IMR-90 (cell line): ENCODE measurements at regions not wholly inside any gene's neighbourhood (a gene's known extent, or its start where the extent isn't known, plus 50 kb on each side); places are given as distances from the start of the nearest gene placed in this dataset.

Source experiments
- ATAC-seq: fragments of 200-7000 bp; cut with Tn5 transposase; 2 replicates; pipeline ENCODE4 v1.9.1; 2020; ENCODE audit warnings: low read depth, mild to moderate bottlenecking, moderate library complexity
- BruUV-seq: library from RNA; stranded (reverse); fragments of 400-500 nt; replicated peaks from 2 replicates; lab custom pipeline; 2021; lab: Mats Ljungman, UMichigan
- CTCF ChIA-PET: fragments of 300-600 bp; formaldehyde crosslinking; extraction: SDS; loops from one replicate; lab custom pipeline; 2021; ENCODE audit warnings: antibody characterized with exemption; lab: Yijun Ruan, JAX
- POLR2A ChIA-PET: fragments of 300-600 bp; sonication (Branson Sonifier 250); formaldehyde crosslinking; loops from one replicate; lab custom pipeline; 2022; ENCODE audit warnings: antibody characterized with exemption; ENCODE audit not compliant: unreplicated experiment; lab: Charles Lee
- DNase-seq: peaks from one replicate; pipeline ENCODE4 v3.0.0; 2013
- H2AFZ ChIP-seq: replicated peaks from 2 replicates; pipeline ENCODE3; 2013; ENCODE audit warnings: low read length, mild to moderate bottlenecking; ENCODE audit not compliant: poor library complexity
- H2AK5ac ChIP-seq: 2 replicates; pipeline ENCODE4 v1.6.1; 2013; ENCODE audit warnings: low read depth, low read length, inconsistent platforms
- H2AK9ac ChIP-seq: replicated peaks from 2 replicates; pipeline ENCODE3; 2013; ENCODE audit warnings: mild to moderate bottlenecking, low read depth, low read length, moderate library complexity; ENCODE audit not compliant: poor library complexity
- H2BK120ac ChIP-seq: 2 replicates; pipeline ENCODE4 v1.6.1; 2013; ENCODE audit warnings: low read depth, low read length, inconsistent platforms
- H2BK15ac ChIP-seq: 3 replicates; pipeline ENCODE4 v1.6.1; 2013; ENCODE audit warnings: low read depth, low read length, inconsistent platforms
- H2BK20ac ChIP-seq: 2 replicates; pipeline ENCODE4 v1.6.1; 2013; ENCODE audit warnings: low read depth, mild to moderate bottlenecking, inconsistent platforms, low read length, moderate library complexity
- H2BK5ac ChIP-seq: 2 replicates; pipeline ENCODE4 v1.6.1; 2013; ENCODE audit warnings: mild to moderate bottlenecking, low read depth, low read length, inconsistent platforms; ENCODE audit not compliant: poor library complexity, severe bottlenecking
- H3K14ac ChIP-seq: replicated peaks from 2 replicates; pipeline ENCODE4 v1.6.1; 2013; ENCODE audit warnings: low read depth, low read length, inconsistent platforms
- H3K18ac ChIP-seq: 2 replicates; pipeline ENCODE4 v1.6.1; 2013; ENCODE audit warnings: low read depth, low read length, control low read depth
- H3K23ac ChIP-seq: 2 replicates; pipeline ENCODE4 v1.6.1; 2013; ENCODE audit warnings: low read depth, low read length, inconsistent platforms
- H3K27ac ChIP-seq: 2 replicates; pipeline ENCODE4 v1.5.1; 2013; ENCODE audit warnings: mild to moderate bottlenecking, control low read depth, low read length; ENCODE audit not compliant: insufficient read depth
- H3K27me3 ChIP-seq: 2 replicates; pipeline ENCODE4 v1.6.1; 2013; ENCODE audit warnings: low read length; ENCODE audit not compliant: control insufficient read depth, insufficient read depth
- H3K36me3 ChIP-seq: 2 replicates; pipeline ENCODE4 v1.6.1; 2013; ENCODE audit warnings: low read length, mixed read lengths; ENCODE audit not compliant: control insufficient read depth, insufficient read depth
- H3K4ac ChIP-seq: 2 replicates; pipeline ENCODE4 v1.6.1; 2013; ENCODE audit warnings: low read depth, low read length, inconsistent platforms
- H3K4me1 ChIP-seq: 2 replicates; pipeline ENCODE4 v1.6.1; 2013; ENCODE audit warnings: low read length, mixed read lengths; ENCODE audit not compliant: control insufficient read depth, insufficient read depth
- H3K4me2 ChIP-seq: 2 replicates; pipeline ENCODE4 v1.6.1; 2013; ENCODE audit warnings: low read depth, mild to moderate bottlenecking, control low read depth, low read length, moderate library complexity
- H3K4me3 ChIP-seq: 2 replicates; pipeline ENCODE4 v1.5.1; 2013; ENCODE audit warnings: low read depth, mild to moderate bottlenecking, control low read depth, low read length, moderate library complexity; ENCODE audit not compliant: insufficient read depth
- H3K56ac ChIP-seq: 2 replicates; pipeline ENCODE4 v1.6.1; 2013; ENCODE audit warnings: low read length, inconsistent platforms; ENCODE audit not compliant: insufficient read depth; ENCODE audit errors: extremely low read depth
- H3K79me1 ChIP-seq, 2 experiments: 2 replicates each; pipeline ENCODE4 v1.6.1; 2013; ENCODE audit warnings: low read length in 2 of 2, inconsistent platforms in 1 of 2, low read depth in 1 of 2
- H3K9ac ChIP-seq: 2 replicates; pipeline ENCODE4 v1.6.1; 2013; ENCODE audit warnings: low read depth, low read length, control low read depth
- H3K9me1 ChIP-seq: 2 replicates; pipeline ENCODE4 v1.6.1; 2013; ENCODE audit warnings: low read length, inconsistent platforms; ENCODE audit not compliant: insufficient read depth
- H3K9me3 ChIP-seq: 2 replicates; pipeline ENCODE4 v1.6.1; 2013; ENCODE audit warnings: low read length; ENCODE audit not compliant: control insufficient read depth, insufficient read depth
- H4K20me1 ChIP-seq: 2 replicates; pipeline ENCODE4 v1.6.1; 2013; ENCODE audit warnings: low read length, inconsistent platforms; ENCODE audit not compliant: insufficient read depth
- H4K5ac ChIP-seq: 2 replicates; pipeline ENCODE4 v1.6.1; 2013; ENCODE audit warnings: mild to moderate bottlenecking, low read depth, low read length, control low read depth
- H4K8ac ChIP-seq, 2 experiments: 2 replicates each; pipeline ENCODE4 v1.6.1; 2013; ENCODE audit warnings: low read depth in 2 of 2, low read length in 2 of 2, control low read depth in 1 of 2, inconsistent platforms in 1 of 2
- H4K91ac ChIP-seq: 2 replicates; pipeline ENCODE4 v1.6.1; 2013; ENCODE audit warnings: low read depth, low read length, inconsistent platforms; ENCODE audit not compliant: insufficient read depth
- BHLHE40 ChIP-seq: fragments of 150-350 bp; IDR thresholded peaks from 2 replicates; pipeline ENCODE4 v1.6.1; 2016; ENCODE audit warnings: mild to moderate bottlenecking, low read depth, low read length
- CEBPB ChIP-seq: IDR thresholded peaks from 2 replicates; pipeline ENCODE4 v1.6.1; 2012; ENCODE audit warnings: low read depth, low read length, improper control_type of control experiment
- FOS ChIP-seq: fragments of 150-350 bp; IDR thresholded peaks from 2 replicates; pipeline ENCODE4 v1.6.1; 2016; ENCODE audit warnings: low read depth, low read length
- MAFK ChIP-seq: IDR thresholded peaks from 2 replicates; pipeline ENCODE4 v1.6.1; 2012; ENCODE audit warnings: low read depth, low read length, improper control_type of control experiment
- MAZ ChIP-seq: IDR thresholded peaks from 2 replicates; pipeline ENCODE4 v1.6.1; 2012; ENCODE audit warnings: low read depth, mild to moderate bottlenecking, low read length, improper control_type of control experiment, moderate library complexity, borderline replicate concordance
- MXI1 ChIP-seq: IDR thresholded peaks from 2 replicates; pipeline ENCODE4 v1.6.1; 2012; ENCODE audit warnings: low read depth, mild to moderate bottlenecking, low read length, moderate library complexity, borderline replicate concordance
- NFE2L2 ChIP-seq: fragments of 150-350 bp; IDR thresholded peaks from 2 replicates; pipeline ENCODE4 v1.6.1; 2016; ENCODE audit warnings: low read depth, mild to moderate bottlenecking, low read length
- POLR2A ChIP-seq: IDR thresholded peaks from 2 replicates; pipeline ENCODE4 v1.6.1; 2012; ENCODE audit warnings: mild to moderate bottlenecking, low read depth, low read length
- RAD21 ChIP-seq: IDR thresholded peaks from 2 replicates; pipeline ENCODE4 v1.6.1; 2012; ENCODE audit warnings: low read length, improper control_type of control experiment
- RCOR1 ChIP-seq: IDR thresholded peaks from 2 replicates; pipeline ENCODE4 v1.6.1; 2012; ENCODE audit warnings: mild to moderate bottlenecking, low read length, improper control_type of control experiment; ENCODE audit not compliant: insufficient replicate concordance
- USF2 ChIP-seq: fragments of 150-350 bp; IDR thresholded peaks from 2 replicates; pipeline ENCODE4 v1.6.1; 2017; ENCODE audit warnings: mild to moderate bottlenecking, antibody characterized with exemption, low read length, low read depth
- WGBS, 2 experiments: methylation state at CpG; one replicate each; pipeline versions ENCODE4 v1.1.5 to v1.1.7; 2013; ENCODE audit warnings: missing lambda C conversion rate in 2 of 2; ENCODE audit not compliant: insufficient read length in 1 of 2; ENCODE audit errors: extremely low coverage in 2 of 2; 5-methylcytosine and 5-hydroxymethylcytosine counted together
- dilution Hi-C: fragments of 300-500 bp; cut with HindIII; formaldehyde crosslinking; loops from one replicate; pipeline ENCODE4 v1.14.3; 2018; ENCODE audit warnings: low sequenced_read_pairs; ENCODE audit not compliant: unreplicated experiment
- in situ Hi-C: fragments of 300-500 bp; cut with MboI; formaldehyde crosslinking; loops from 3 replicates; pipeline ENCODE4 v1.14.3; 2019; ENCODE audit warnings: low sequenced_read_pairs, inconsistent platforms, mixed read lengths
- intact Hi-C: fragments of 100-400 bp; cut with micrococcal nuclease; formaldehyde crosslinking; loops from 2 replicates; pipeline ENCODE4 v1.10.0; 2022
- TF ChIP-seq, protein P1 (sequence below): conservative IDR thresholded peaks from 2 replicates; pipeline ENCODE4 v1.5.1; 2012; ENCODE audit warnings: mild to moderate bottlenecking, low read depth, low read length, improper control_type of control experiment
- TF ChIP-seq, protein P2 (sequence below): fragments of 150-350 bp; IDR thresholded peaks from 2 replicates; pipeline ENCODE4 v1.6.1; 2016; ENCODE audit warnings: low read depth, mild to moderate bottlenecking, low read length, moderate library complexity, borderline replicate concordance

- Histone ChIP-seq H3K9me3 (no peaks in the 10 kb centered on the region; the same call in 1 of the 2 replicates), H2BK15ac (no peak overlapping the region), H3K4me3 (no peak overlapping the region), H4K20me1 (no peaks in the 10 kb centered on the region; the same call in 1 of the 2 replicates), H3K23ac (no peak overlapping the region), H3K27me3 (peaks cover 63% of the 10 kb centered on the region), H2BK5ac (no peak overlapping the region), H4K91ac (no peak overlapping the region), H3K36me3 (no peaks in the 10 kb centered on the region), H3K14ac (no peak overlapping the region), H3K27ac (no peak overlapping the region), H4K5ac (no peak overlapping the region), H3K79me1 (no peaks in the 10 kb centered on the region), H3K4me2 (no peak overlapping the region), H2AFZ (no peak overlapping the region), H3K4me1 (no peaks in the 10 kb centered on the region), H2BK20ac (no peak overlapping the region), H2AK9ac (no peak overlapping the region), H4K8ac (no peak overlapping the region), H2BK120ac (no peak overlapping the region), H3K4ac (no peak overlapping the region), H2AK5ac (no peak overlapping the region), H3K9ac (no peak overlapping the region), H3K18ac (no peak overlapping the region), H3K9me1 (0 out of 2 replicates have a peak, but pooled peaks cover 4% of the 10 kb centered on the region), H3K56ac (no peak overlapping the region)
- DNase-seq (no peak), ATAC-seq (no peak)
- in situ Hi-C loops = no loop called here
- CTCF ChIA-PET = no interaction called here
- POLR2A ChIA-PET = no interaction called here
- intact Hi-C loops = no loop called here
- TF ChIP-seq NFE2L2 (no peak), MXI1 (no peak), FOS (no peak), MAZ (no peak), BHLHE40 (no peak), RCOR1 (no peak), USF2 (no peak), POLR2A (no peak), MAFK (no peak), CEBPB (no peak), RAD21 (no peak)
- TF ChIP-seq, protein P1, sequence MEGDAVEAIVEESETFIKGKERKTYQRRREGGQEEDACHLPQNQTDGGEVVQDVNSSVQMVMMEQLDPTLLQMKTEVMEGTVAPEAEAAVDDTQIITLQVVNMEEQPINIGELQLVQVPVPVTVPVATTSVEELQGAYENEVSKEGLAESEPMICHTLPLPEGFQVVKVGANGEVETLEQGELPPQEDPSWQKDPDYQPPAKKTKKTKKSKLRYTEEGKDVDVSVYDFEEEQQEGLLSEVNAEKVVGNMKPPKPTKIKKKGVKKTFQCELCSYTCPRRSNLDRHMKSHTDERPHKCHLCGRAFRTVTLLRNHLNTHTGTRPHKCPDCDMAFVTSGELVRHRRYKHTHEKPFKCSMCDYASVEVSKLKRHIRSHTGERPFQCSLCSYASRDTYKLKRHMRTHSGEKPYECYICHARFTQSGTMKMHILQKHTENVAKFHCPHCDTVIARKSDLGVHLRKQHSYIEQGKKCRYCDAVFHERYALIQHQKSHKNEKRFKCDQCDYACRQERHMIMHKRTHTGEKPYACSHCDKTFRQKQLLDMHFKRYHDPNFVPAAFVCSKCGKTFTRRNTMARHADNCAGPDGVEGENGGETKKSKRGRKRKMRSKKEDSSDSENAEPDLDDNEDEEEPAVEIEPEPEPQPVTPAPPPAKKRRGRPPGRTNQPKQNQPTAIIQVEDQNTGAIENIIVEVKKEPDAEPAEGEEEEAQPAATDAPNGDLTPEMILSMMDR = no peak
- TF ChIP-seq, protein P2, sequence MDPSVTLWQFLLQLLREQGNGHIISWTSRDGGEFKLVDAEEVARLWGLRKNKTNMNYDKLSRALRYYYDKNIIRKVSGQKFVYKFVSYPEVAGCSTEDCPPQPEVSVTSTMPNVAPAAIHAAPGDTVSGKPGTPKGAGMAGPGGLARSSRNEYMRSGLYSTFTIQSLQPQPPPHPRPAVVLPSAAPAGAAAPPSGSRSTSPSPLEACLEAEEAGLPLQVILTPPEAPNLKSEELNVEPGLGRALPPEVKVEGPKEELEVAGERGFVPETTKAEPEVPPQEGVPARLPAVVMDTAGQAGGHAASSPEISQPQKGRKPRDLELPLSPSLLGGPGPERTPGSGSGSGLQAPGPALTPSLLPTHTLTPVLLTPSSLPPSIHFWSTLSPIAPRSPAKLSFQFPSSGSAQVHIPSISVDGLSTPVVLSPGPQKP = no peak
- dilution Hi-C loops = no loop called here
- whole genome bisulfite sequencing, 2 experiments = 66% methylated on average over 6 of the region's 19 CpGs; no CpG with 5 or more reads in 1 of the 2 experiments
- no TSS peak for BruUV-seq
Measured at GRCh38 chr7:375901-376305, 85.9 kb downstream of the FOXL3 start.
